Thyroid gland (tissue), 4 donors: ENCODE measurements at regions not wholly inside any gene's neighbourhood (a gene's known extent, or its start where the extent isn't known, plus 50 kb on each side); places are given as distances from the start of the nearest gene placed in this dataset.

Experiments used
- CTCF ChIP-seq, 6 experiments: fragments of 200-600 bp in 3 of 6; fragments of 450-650 bp in 3 of 6; sonication (generic) in 3 of 6; IDR thresholded peaks; one replicate each; pipeline ENCODE4 v1.5.1; 2016 to 2019; ENCODE audit warnings: antibody characterized with exemption in 6 of 6, mild to moderate bottlenecking in 2 of 6, inconsistent platforms in 1 of 6, moderate library complexity in 1 of 6
- POLR2A ChIP-seq, 2 donors: fragments of 450-650 bp; IDR thresholded peaks; one replicate each; pipeline ENCODE4 v1.6.1; 2017; ENCODE audit warnings: antibody characterized with exemption in 2 of 2, mild to moderate bottlenecking in 2 of 2, moderate library complexity in 1 of 2

GRCh38 chr11:42243385-42243784 is 783.9 kb upstream of the LRRC4C start:
- TF ChIP-seq CTCF (IDR thresholded peaks at IDR 0.05) (no peak), POLR2A (IDR thresholded peaks at IDR 0.05) (no peak)
